ENCODE measurements at regions not wholly inside any gene's neighbourhood (a gene's known extent, or its start where the extent isn't known, plus 50 kb on each side); places are given as distances from the start of the nearest gene placed in this dataset.

GRCh38 chr7:115475761-115476385 lies 554.0 kb downstream of the MDFIC start:
- DNase-seq (ENCODE audit: low read depth, low spot score): peak; percentile 56

- no peak for DNase-seq (ENCODE audit: low read depth, low spot score)
Measured at GRCh38 chr7:115475206-115475605, 553.3 kb downstream of the MDFIC start.

DNA sequence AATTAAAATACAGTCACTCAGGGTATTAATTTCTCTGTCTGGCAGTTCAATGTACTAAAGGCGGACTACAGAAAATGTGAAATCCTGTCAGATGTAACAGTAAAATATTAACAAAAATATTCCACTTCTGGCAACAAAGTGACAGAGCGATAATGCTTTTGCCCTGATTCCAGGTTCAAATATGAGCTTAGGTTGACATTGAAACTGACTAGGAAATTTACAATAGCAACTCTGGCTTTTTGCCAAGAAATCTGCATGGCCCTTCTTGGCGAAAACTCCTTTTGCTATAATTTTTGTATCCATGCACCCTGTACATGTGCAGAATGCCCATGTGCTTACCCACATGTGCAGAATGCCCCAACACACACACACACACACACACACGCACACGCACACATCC lies 552.2 kb downstream of the MDFIC start:
- no peak for DNase-seq (ENCODE audit: low read depth, low spot score)

- no peak for DNase-seq (ENCODE audit: low read depth, low spot score)
Measured at GRCh38 chr7:115471891-115472290, 550.0 kb downstream of the MDFIC start.

DNA sequence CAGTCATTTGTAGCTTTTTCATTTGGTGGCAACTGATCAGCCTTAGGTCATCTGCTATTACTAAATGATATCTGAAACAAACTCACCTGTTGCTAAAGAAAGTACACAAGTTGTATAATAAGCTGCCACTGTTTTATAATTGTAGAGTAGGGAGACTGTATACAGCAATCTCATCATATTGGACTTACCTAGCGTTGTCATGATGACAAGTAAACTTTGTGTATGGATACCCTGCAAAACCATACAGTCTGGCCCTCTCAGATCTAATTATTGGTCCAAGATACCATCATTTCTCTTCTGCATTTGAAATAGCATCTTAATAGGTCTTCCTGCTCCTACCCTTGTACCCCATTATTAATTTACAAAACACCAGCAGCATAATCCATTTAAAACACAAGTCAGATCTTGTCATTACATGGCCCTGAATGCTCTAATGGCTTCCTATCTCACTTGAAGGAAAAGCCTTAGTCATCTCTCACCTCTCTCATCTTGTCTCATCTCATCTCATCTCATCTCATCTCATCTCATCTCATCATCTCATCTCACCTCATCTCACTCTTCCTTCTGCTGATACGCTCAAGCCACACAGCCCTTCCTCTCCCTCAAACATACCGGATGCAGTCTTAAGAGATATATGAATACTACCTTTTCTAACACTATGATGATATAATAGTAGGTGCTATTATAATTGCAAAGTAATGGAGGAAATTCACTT lies 540.6 kb downstream of the MDFIC start:
- no peak for DNase-seq (ENCODE audit: low read depth, low spot score)

DNA sequence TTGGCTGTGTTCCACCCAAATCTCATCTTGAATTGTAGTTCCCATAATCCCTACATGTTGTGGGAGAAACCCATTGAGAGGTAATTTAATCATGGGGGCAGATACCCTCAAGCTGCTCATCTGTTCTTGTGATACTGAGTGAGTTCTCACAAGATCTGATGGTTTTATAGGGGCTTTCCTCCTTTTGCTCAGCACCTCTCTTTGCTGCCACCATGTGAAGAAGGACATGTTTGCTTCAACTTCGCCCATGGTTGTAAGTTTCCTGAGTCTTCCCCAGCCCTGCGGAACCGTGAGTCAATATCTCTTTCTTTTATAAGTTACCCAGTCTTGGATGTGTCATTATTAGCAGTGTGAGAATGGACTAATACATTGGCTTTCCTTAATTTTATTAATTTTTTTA lies 527.8 kb downstream of the MDFIC start:
- peak; percentile 2 for DNase-seq (ENCODE audit: low read depth, low spot score)

GRCh38 chr7:115447495-115447894 lies 525.6 kb downstream of the MDFIC start:
- no peak for DNase-seq (ENCODE audit: low read depth, low spot score)

DNA sequence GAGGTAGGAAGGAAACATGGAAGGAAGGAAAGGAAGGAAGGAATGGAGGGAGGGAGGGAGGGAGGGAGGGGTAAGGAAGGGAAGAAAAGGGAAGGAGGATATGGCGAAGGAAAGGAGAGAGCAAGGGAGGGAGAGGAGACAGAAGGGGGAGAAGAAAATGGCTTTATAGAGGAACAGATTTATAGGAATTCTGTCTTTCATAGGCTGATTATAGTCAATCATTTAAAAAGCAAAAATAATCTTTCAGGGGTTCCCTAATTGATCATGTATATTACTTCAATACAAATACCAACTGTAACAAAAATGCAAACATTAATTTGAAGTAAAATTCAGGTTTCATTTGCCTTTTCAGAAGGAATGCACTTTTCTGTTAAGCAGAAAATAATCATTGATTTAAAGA lies 519.1 kb downstream of the MDFIC start:
- DNase-seq (ENCODE audit: low read depth, low spot score): no peak

DNA sequence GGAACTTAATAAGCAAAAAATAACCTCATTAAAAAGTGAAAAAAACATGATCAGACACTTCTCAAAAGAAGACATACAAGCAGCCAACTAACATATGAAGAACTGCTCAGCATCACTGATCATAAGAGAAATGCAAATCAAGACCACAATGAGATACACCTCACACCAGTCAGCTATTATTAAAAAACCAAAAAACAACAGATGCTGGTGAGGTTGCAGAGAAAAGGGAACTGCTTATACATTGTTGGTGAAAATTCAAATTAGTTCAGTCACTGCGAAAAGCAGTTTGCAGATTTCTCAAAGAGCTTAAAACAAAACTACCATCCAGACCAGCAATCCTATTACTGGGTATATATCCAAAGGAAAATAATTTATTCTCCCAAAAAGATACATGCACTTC lies 513.3 kb downstream of the MDFIC start:
- DNase-seq (ENCODE audit: low read depth, low spot score): no peak

DNA sequence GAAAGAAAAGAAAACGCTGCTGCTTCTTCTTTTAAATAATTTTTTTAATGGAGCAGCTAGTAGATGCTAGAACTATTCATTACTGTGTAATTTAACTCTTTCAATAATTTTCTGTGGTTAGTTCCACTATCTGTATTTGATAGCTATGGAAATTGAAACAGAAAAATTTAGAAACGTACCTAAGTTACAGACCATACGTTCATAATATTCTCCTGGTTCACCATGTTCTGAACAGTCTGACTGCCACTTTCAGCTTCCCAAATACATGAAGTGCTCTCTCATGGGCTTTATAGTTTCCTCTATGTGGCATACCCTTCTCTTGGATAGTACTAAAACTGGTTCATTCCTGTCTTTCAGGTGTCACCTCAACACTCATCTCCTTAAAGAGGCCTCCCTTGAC lies 508.0 kb downstream of the MDFIC start:
- no peak for DNase-seq (ENCODE audit: low read depth, low spot score)

GRCh38 chr7:115417662-115418061 lies 495.8 kb downstream of the MDFIC start:
- DNase-seq (ENCODE audit: low read depth, low spot score): peak; percentile 18

DNA sequence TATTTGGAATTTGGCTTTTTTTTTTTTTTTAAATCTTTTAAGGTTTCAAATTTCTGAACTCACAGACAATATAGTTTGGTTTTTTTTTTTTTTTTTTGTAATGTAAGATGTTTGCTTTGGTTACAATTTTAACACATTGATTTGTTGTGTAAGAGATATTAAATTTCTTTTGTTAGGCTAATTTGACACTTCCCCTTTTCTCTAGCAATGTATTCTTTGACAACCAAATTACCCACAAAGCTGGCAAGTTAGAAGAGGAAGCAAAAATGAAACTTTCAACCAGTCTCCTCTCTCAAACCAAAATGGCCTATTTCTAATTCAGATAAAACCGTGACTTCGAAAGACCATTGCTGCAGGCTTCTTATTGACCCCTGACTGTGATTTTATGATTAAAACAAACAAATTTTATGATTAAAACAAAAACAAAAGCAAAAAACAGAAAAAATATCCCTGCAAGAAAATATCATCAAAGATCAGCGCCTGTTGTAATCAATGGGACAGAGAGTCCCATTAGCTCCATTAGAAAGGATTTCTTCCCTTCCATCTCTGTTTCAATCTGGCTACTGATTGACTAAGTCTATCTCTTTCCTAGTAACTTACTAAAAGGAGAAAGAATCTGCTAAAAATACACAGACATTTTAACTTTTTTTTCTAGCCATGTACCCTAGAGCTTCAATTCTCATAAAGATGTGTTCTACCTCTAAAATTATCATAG lies 489.2 kb downstream of the MDFIC start:
- no peak for DNase-seq (ENCODE audit: low read depth, low spot score)

DNA sequence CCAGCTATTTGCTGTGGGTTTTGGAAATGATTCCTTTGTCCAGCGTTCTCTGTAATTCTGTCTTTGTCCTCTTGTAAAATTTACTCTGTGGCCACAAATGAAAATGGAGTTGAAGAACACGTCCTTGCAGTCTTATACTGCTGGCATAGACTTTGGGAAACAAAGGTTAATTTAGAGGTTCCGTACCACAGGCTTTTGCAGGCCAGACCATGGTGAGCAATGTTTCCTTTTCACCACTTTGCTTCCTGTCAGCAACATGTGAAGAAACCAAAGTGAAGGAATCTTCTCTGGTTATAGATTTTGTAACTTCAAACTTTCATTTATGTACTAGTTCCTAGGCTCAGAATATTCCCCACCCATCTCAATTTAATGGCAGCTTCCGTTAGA lies 488.5 kb downstream of the MDFIC start:
- DNase-seq (ENCODE audit: low read depth, low spot score): no peak

DNA sequence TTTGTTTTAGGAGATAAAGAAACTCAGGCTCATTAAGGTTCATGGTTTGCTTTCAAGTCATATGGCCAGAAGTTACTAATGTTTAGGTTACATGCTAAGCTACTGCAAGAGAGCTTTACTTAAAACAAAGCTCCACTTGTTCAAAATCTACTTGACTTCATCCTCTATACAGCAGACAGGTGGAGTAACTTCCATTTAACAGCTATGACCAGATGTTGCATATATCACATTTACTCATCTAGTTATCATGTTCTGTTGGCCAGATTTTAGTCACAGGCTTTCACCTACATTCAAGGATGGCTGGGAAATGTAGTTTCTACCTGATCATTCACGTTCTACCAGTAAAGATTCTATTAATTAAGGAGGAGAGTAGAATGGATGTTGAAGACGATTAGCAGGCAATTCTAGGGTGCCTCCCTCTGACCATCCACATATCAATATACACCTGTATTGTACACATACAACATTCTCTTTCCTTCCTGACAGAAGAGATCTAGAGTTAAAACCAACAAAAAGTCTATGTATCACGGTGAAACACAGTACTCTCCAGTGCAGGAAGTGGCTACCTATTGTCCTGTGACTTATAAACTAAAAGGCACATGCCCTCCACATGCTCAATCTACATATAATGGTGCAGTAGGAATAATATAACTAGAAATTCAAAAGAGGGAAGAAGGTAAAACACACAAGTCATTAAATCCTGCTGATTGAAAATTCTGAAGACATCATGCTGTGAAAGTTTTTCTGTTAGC lies 488.0 kb downstream of the MDFIC start:
- DNase-seq (ENCODE audit: low read depth, low spot score): no peak

DNA sequence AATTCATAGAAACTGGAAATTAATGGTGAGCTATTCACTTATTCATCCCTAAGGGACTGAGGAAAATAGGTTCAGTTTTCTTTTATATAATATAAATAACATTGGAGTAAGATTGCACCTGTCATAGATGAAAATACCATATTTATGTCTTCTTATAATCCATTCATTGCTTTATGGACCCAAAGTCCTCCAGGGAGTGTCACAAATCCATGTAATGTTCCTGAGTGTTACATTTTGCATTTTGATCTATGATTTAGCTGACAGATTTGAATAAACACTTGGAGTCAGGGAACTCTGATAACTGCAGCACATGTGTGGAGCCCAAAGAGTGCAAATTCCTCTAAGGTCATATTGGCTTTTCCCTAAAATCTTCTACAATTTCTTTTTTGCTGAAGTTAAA lies 484.3 kb downstream of the MDFIC start:
- no peak for DNase-seq (ENCODE audit: low read depth, low spot score)

- DNase-seq (ENCODE audit: low read depth, low spot score): no peak
Measured at GRCh38 chr7:115387137-115387536, 465.2 kb downstream of the MDFIC start.

- DNase-seq (ENCODE audit: low read depth, low spot score): no peak
Measured at GRCh38 chr7:115379321-115379720, 457.4 kb downstream of the MDFIC start.

DNA sequence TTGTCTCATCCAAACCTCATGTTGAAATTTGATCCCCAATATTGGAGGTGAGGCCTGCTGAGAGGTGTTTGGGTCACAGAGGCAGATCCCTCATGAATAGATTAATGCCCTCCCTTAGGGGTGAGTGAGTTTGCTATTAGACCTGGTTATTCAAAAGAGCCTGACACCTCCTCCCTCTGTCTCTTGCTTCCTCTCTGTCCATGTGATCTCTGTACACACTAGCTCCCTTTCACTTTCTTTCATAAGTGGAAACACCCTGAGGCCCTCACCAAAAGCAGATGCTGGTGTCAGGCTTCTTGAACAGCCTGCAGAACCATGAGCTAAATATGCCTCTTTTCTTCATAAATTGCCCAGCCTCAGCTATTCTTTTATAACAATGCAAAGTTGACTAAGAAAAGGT lies 447.1 kb downstream of the MDFIC start:
- DNase-seq (ENCODE audit: low read depth, low spot score): peak; percentile 10

DNA sequence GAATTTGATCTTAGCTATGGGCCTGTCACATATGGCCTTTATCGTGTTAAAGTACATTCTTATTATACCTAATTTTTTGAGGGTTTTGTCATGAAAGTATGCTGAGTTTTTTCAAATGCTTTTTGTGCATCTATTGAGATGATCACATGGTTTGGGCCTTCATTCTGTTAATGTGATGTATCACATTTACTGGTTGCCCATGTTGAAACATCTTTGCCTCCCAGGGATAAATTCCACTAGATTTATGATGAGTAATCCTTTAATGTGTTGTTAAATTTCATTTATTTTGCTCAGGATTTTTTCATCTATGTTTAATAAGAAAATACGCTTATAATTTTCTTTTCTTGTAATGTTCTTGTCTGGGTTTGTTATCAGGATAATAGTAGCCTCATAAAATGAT lies 442.0 kb downstream of the MDFIC start:
- DNase-seq (ENCODE audit: low read depth, low spot score): no peak

DNA sequence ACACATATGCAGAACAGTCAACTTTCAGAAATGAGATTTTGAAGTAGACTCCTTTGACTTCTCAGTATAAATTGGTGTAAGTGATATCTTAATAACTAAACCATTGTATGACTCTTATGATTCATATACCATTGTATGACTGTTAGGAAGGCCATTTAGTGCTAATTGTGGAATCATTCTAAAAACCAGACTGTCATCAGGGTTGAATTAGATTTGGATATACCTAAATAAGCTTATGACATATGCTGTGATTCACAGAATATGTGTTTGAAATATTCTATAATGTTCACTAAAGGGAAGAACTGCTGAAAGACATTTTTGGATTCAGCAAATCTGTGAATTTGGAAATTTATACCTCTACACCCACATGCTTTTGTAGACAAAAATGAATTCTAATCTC lies 438.1 kb downstream of the MDFIC start:
- no peak for DNase-seq (ENCODE audit: low read depth, low spot score)

DNA sequence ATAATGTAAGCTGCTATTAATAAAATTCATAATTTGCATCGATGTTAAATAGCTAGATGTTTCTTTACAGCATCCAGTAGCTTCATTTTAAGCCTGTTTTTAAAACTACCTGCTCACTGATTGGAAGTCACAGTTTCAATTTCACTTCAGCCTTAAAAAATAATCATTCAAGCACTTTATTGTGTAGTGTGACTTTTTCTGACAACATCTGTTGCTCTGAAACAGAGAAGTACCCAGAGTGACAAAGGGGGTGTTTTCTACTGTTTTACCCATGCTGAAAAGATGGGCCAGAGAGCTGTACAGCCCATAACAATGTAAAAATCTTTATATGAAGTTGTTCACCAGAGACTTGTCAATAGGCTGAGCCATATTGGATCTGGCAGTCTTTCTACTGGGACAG lies 437.2 kb downstream of the MDFIC start:
- no peak for DNase-seq (ENCODE audit: low read depth, low spot score)

- no peak for DNase-seq (ENCODE audit: low read depth, low spot score)
Measured at GRCh38 chr7:115357703-115357999, 435.8 kb downstream of the MDFIC start.
